HL-60 (cell line): ENCODE measurements at regions not wholly inside any gene's neighbourhood (a gene's known extent, or its start where the extent isn't known, plus 50 kb on each side); places are given as distances from the start of the nearest gene placed in this dataset.
"Not testable (repeated sequence)": the region's sequence is repeated elsewhere in the genome, so short reads cannot be mapped to it uniquely, and the experiment has no call there.

Source experiments
- DNase-seq, 2 experiments: peaks; one replicate each; pipeline ENCODE4 v3.0.0-alpha.2; 2010 to 2020; ENCODE audit warnings: low read depth in 1 of 2, low spot score in 1 of 2
- H3K27ac ChIP-seq: fragments of 250-450 bp; sonication (Bioruptor Pico); replicated peaks from 2 replicates; pipeline ENCODE4 v1.5.1; 2020; ENCODE audit warnings: mild to moderate bottlenecking, moderate library complexity
- H3K27me3 ChIP-seq: fragments of 250-450 bp; sonication (Bioruptor Pico); 2 replicates; pipeline ENCODE4 v1.5.1; 2021; ENCODE audit warnings: mild to moderate bottlenecking, moderate library complexity; ENCODE audit not compliant: insufficient read depth, poor library complexity, severe bottlenecking
- H3K4me3 ChIP-seq: replicated peaks from 2 replicates; pipeline ENCODE4 v1.5.1; 2011; ENCODE audit warnings: mild to moderate bottlenecking, control low read depth, low read length; ENCODE audit not compliant: insufficient read depth
- CTCF ChIP-seq: IDR thresholded peaks from one replicate; pipeline ENCODE4 v1.5.1; 2011; ENCODE audit warnings: low read length, control low read depth, inconsistent platforms; ENCODE audit not compliant: insufficient read depth
- GABPA ChIP-seq: IDR thresholded peaks from 2 replicates; pipeline ENCODE4 v1.6.1; 2012; ENCODE audit warnings: low read depth
- POLR2AphosphoS5 ChIP-seq: IDR thresholded peaks from 2 replicates; pipeline ENCODE4 v1.6.1; 2012; ENCODE audit warnings: low read depth
- REST ChIP-seq: IDR thresholded peaks from 2 replicates; pipeline ENCODE4 v1.6.1; 2012; ENCODE audit warnings: low read depth; ENCODE audit not compliant: insufficient replicate concordance
- SPI1 ChIP-seq: IDR thresholded peaks from 2 replicates; pipeline ENCODE4 v1.6.1; 2012; ENCODE audit warnings: low read depth, mild to moderate bottlenecking, borderline replicate concordance

- Histone ChIP-seq H3K27me3 (no peaks in the 10 kb centered on the region), H3K27ac (no peak overlapping the region)
- DNase-seq, result no peak
These were observed 263.5 kb upstream of the PTPRD start for GRCh38 chr9:10876333-10876732.

GRCh38 chr9:10890266-10890665, 277.5 kb upstream of the PTPRD start:
- H3K27me3 ChIP-seq, H3K27ac ChIP-seq, DNase-seq, H3K4me3 ChIP-seq: not testable (repeated sequence)

More at GRCh38 chr9:10876333-10876732, 263.5 kb upstream of the PTPRD start:
- no peak overlapping the region for H3K4me3 ChIP-seq
- TF ChIP-seq POLR2AphosphoS5 (no peak), SPI1 (no peak), GABPA (no peak), REST (no peak), CTCF (no peak)

- H3K27me3 ChIP-seq, result no peaks in the 10 kb centered on the region
- H3K27ac ChIP-seq, result no peak overlapping the region
- H3K4me3 ChIP-seq, result no peak overlapping the region
- no peak for TF ChIP-seq POLR2AphosphoS5
- TF ChIP-seq GABPA, result no peak
- no peak for DNase-seq
These were observed 286.7 kb upstream of the PTPRD start for GRCh38 chr9:10899509-10899908.

- no peak for DNase-seq
- Histone ChIP-seq H3K27ac (no peak overlapping the region), H3K27me3 (no peaks in the 10 kb centered on the region), H3K4me3 (no peak overlapping the region)
- TF ChIP-seq REST (no peak), GABPA (no peak), POLR2AphosphoS5 (no peak), SPI1 (no peak), CTCF (no peak)
These were observed 291.2 kb upstream of the PTPRD start for GRCh38 chr9:10903969-10904368.

GRCh38 chr9:10910779-10911178, 298.0 kb upstream of the PTPRD start:
- no peaks in the 10 kb centered on the region for H3K27me3 ChIP-seq
- H3K4me3 ChIP-seq, result no peak overlapping the region
- no peak for TF ChIP-seq SPI1
- TF ChIP-seq CTCF, result no peak
- no peak for TF ChIP-seq REST
- no peak for TF ChIP-seq POLR2AphosphoS5
- no peak for TF ChIP-seq GABPA
- no peak for DNase-seq
- no peak overlapping the region for H3K27ac ChIP-seq
